Fibroblast of mammary gland (primary cell): ENCODE measurements at regions not wholly inside any gene's neighbourhood (a gene's known extent, or its start where the extent isn't known, plus 50 kb on each side); places are given as distances from the start of the nearest gene placed in this dataset.

Source experiments
- DNase-seq: peaks from one replicate; pipeline ENCODE4 v3.0.0-alpha.2; 2010; ENCODE audit warnings: low read depth
- H3K4me3 ChIP-seq: 2 replicates; pipeline ENCODE4 v1.5.1; 2011; ENCODE audit warnings: low read depth, mild to moderate bottlenecking, low read length, moderate library complexity; ENCODE audit not compliant: control insufficient read depth
- TF ChIP-seq, protein P1 (sequence below): conservative IDR thresholded peaks from 2 replicates; pipeline ENCODE4 v1.5.1; 2011; ENCODE audit warnings: low read depth, low read length, inconsistent platforms; ENCODE audit not compliant: control insufficient read depth, insufficient read depth

DNA sequence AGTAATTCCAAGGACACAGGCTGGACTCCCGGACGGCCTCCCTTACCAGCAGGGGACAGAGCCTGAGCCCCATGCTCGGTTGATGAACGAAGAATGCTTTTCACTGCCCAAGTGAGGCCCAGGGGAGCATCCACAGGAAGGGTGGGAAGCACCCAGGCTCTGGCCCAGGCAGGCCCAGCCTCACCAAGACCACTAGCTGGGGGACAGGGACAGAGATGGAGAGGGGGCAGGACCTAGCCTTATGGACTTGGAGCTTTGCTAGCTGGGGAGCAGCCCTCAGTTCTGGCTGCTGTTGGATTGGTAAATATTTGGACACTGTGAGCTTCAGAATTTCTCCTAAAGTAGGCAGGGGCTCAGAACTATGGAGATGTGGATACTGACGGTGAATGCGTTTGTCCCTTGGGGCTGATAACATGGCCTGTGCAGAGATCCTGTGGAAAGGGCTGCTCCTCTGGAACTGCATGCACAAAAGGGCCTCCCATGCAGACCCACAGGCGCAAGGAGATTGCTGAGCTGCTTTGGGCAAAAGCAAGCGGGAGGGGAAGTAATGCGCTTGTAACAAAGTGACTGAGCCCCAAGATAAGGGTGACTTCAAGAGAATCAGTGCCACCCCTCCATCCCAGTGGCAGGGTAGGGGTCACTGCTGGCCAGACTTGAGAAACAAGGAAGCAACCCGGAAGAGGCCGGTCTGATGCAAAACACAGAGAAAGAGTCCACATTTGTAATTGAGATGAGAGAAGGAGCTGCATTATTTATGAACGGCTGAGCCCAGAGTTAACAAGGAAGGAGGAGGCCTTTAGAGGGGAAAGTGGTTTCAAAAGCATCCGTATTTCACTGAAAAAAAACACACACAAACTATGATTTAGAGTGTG is 70.1 kb upstream of the MEF2A start:
- DNase-seq: no peak
- H3K4me3 ChIP-seq: no peak overlapping the region
- TF ChIP-seq, protein P1, sequence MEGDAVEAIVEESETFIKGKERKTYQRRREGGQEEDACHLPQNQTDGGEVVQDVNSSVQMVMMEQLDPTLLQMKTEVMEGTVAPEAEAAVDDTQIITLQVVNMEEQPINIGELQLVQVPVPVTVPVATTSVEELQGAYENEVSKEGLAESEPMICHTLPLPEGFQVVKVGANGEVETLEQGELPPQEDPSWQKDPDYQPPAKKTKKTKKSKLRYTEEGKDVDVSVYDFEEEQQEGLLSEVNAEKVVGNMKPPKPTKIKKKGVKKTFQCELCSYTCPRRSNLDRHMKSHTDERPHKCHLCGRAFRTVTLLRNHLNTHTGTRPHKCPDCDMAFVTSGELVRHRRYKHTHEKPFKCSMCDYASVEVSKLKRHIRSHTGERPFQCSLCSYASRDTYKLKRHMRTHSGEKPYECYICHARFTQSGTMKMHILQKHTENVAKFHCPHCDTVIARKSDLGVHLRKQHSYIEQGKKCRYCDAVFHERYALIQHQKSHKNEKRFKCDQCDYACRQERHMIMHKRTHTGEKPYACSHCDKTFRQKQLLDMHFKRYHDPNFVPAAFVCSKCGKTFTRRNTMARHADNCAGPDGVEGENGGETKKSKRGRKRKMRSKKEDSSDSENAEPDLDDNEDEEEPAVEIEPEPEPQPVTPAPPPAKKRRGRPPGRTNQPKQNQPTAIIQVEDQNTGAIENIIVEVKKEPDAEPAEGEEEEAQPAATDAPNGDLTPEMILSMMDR: no peak

GRCh38 chr15:99496302-99496629 is 69.5 kb upstream of the MEF2A start:
- TF ChIP-seq, protein P1: no peak
- no peak for DNase-seq
- no peak overlapping the region for H3K4me3 ChIP-seq

GRCh38 chr15:99502182-99502581 is 63.6 kb upstream of the MEF2A start:
- DNase-seq: no peak
- TF ChIP-seq, protein P1: no peak
- no peak overlapping the region for H3K4me3 ChIP-seq

GRCh38 chr15:99502661-99503060 is 63.1 kb upstream of the MEF2A start:
- DNase-seq: no peak
- TF ChIP-seq, protein P1: no peak
- no peak overlapping the region for H3K4me3 ChIP-seq

DNA sequence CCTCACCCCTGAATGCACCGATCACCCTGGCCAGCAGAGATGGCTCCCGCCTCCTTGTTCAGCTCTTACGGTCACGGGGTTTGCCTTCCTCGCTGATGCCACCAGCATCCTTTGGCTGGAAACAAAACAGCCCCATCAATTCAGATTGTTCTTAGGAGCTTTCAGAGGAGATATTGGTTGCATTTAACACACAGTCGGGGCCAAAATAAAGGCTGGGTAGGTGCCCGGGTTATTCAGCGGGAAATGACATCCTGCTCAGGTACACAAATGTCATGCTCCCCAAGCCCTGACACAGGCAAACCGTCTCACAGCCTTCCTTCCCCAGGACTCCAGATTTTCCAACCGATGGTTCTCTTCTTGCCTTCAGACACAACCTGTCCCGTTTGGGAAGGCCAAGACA is 62.4 kb upstream of the MEF2A start:
- DNase-seq: no peak
- H3K4me3 ChIP-seq: no peak overlapping the region
- TF ChIP-seq, protein P1: no peak

DNA sequence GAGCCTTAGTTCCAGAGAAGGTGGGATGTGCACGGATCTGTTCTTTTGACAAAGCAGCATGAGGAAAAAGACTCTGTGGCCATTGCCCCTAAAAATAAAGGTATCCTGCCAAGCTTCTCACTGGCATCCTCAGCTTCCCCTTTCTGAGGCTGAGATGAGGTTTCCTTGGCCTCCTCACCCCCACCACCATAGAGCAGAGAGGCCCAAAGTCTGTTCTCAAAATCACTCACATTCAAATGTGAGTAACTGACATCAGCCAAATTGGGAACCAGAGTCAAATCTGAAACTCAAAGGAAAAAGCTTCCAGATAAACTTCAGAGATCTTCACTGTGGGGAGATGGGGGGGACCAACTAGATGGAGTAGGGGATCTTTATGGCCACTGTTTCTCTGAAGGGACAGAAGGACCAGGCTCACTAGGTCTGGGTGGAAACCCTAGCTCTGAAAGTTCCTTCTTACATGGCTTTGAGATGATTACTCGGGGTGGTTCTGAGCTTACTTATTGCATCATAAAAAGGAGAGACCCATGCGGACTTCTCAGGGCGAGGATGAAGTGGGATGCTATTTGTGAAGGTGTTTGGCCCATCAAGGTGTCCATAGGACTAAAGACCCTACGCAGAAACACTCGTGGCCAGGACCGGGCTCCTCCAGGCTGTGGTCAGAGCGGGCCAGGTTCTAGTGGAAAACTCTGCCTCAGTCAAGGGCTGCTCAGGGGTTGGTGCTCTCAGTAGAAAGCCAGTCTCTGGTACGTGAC is 61.5 kb upstream of the MEF2A start:
- TF ChIP-seq, protein P1: no peak
- DNase-seq: no peak
- no peak overlapping the region for H3K4me3 ChIP-seq
